IMR-90 (cell line): ENCODE measurements at regions not wholly inside any gene's neighbourhood (a gene's known extent, or its start where the extent isn't known, plus 50 kb on each side); places are given as distances from the start of the nearest gene placed in this dataset.
"Not testable (repeated sequence)": the region's sequence is repeated elsewhere in the genome, so short reads cannot be mapped to it uniquely, and the experiment has no call there.

Experiments used
- ATAC-seq: fragments of 200-7000 bp; cut with Tn5 transposase; 2 replicates; pipeline ENCODE4 v1.9.1; 2020; ENCODE audit warnings: low read depth, mild to moderate bottlenecking, moderate library complexity
- BruUV-seq: library from RNA; stranded (reverse); fragments of 400-500 nt; replicated peaks from 2 replicates; lab custom pipeline; 2021; lab: Mats Ljungman, UMichigan
- CTCF ChIA-PET: fragments of 300-600 bp; formaldehyde crosslinking; extraction: SDS; loops from one replicate; lab custom pipeline; 2021; ENCODE audit warnings: antibody characterized with exemption; lab: Yijun Ruan, JAX
- POLR2A ChIA-PET: fragments of 300-600 bp; sonication (Branson Sonifier 250); formaldehyde crosslinking; loops from one replicate; lab custom pipeline; 2022; ENCODE audit warnings: antibody characterized with exemption; ENCODE audit not compliant: unreplicated experiment; lab: Charles Lee
- DNase-seq: peaks from one replicate; pipeline ENCODE4 v3.0.0; 2013
- H2AFZ ChIP-seq: replicated peaks from 2 replicates; pipeline ENCODE3; 2013; ENCODE audit warnings: low read length, mild to moderate bottlenecking; ENCODE audit not compliant: poor library complexity
- H2AK5ac ChIP-seq: 2 replicates; pipeline ENCODE4 v1.6.1; 2013; ENCODE audit warnings: low read depth, low read length, inconsistent platforms
- H2AK9ac ChIP-seq: replicated peaks from 2 replicates; pipeline ENCODE3; 2013; ENCODE audit warnings: mild to moderate bottlenecking, low read depth, low read length, moderate library complexity; ENCODE audit not compliant: poor library complexity
- H2BK120ac ChIP-seq: 2 replicates; pipeline ENCODE4 v1.6.1; 2013; ENCODE audit warnings: low read depth, low read length, inconsistent platforms
- H2BK15ac ChIP-seq: 3 replicates; pipeline ENCODE4 v1.6.1; 2013; ENCODE audit warnings: low read depth, low read length, inconsistent platforms
- H2BK20ac ChIP-seq: 2 replicates; pipeline ENCODE4 v1.6.1; 2013; ENCODE audit warnings: low read depth, mild to moderate bottlenecking, inconsistent platforms, low read length, moderate library complexity
- H2BK5ac ChIP-seq: 2 replicates; pipeline ENCODE4 v1.6.1; 2013; ENCODE audit warnings: mild to moderate bottlenecking, low read depth, low read length, inconsistent platforms; ENCODE audit not compliant: poor library complexity, severe bottlenecking
- H3K14ac ChIP-seq: replicated peaks from 2 replicates; pipeline ENCODE4 v1.6.1; 2013; ENCODE audit warnings: low read depth, low read length, inconsistent platforms
- H3K18ac ChIP-seq: 2 replicates; pipeline ENCODE4 v1.6.1; 2013; ENCODE audit warnings: low read depth, low read length, control low read depth
- H3K23ac ChIP-seq: 2 replicates; pipeline ENCODE4 v1.6.1; 2013; ENCODE audit warnings: low read depth, low read length, inconsistent platforms
- H3K27ac ChIP-seq: 2 replicates; pipeline ENCODE4 v1.5.1; 2013; ENCODE audit warnings: mild to moderate bottlenecking, control low read depth, low read length; ENCODE audit not compliant: insufficient read depth
- H3K27me3 ChIP-seq: 2 replicates; pipeline ENCODE4 v1.6.1; 2013; ENCODE audit warnings: low read length; ENCODE audit not compliant: control insufficient read depth, insufficient read depth
- H3K36me3 ChIP-seq: 2 replicates; pipeline ENCODE4 v1.6.1; 2013; ENCODE audit warnings: low read length, mixed read lengths; ENCODE audit not compliant: control insufficient read depth, insufficient read depth
- H3K4ac ChIP-seq: 2 replicates; pipeline ENCODE4 v1.6.1; 2013; ENCODE audit warnings: low read depth, low read length, inconsistent platforms
- H3K4me1 ChIP-seq: 2 replicates; pipeline ENCODE4 v1.6.1; 2013; ENCODE audit warnings: low read length, mixed read lengths; ENCODE audit not compliant: control insufficient read depth, insufficient read depth
- H3K4me2 ChIP-seq: 2 replicates; pipeline ENCODE4 v1.6.1; 2013; ENCODE audit warnings: low read depth, mild to moderate bottlenecking, control low read depth, low read length, moderate library complexity
- H3K4me3 ChIP-seq: 2 replicates; pipeline ENCODE4 v1.5.1; 2013; ENCODE audit warnings: low read depth, mild to moderate bottlenecking, control low read depth, low read length, moderate library complexity; ENCODE audit not compliant: insufficient read depth
- H3K56ac ChIP-seq: 2 replicates; pipeline ENCODE4 v1.6.1; 2013; ENCODE audit warnings: low read length, inconsistent platforms; ENCODE audit not compliant: insufficient read depth; ENCODE audit errors: extremely low read depth
- H3K79me1 ChIP-seq, 2 experiments: 2 replicates each; pipeline ENCODE4 v1.6.1; 2013; ENCODE audit warnings: low read length in 2 of 2, inconsistent platforms in 1 of 2, low read depth in 1 of 2
- H3K9ac ChIP-seq: 2 replicates; pipeline ENCODE4 v1.6.1; 2013; ENCODE audit warnings: low read depth, low read length, control low read depth
- H3K9me1 ChIP-seq: 2 replicates; pipeline ENCODE4 v1.6.1; 2013; ENCODE audit warnings: low read length, inconsistent platforms; ENCODE audit not compliant: insufficient read depth
- H3K9me3 ChIP-seq: 2 replicates; pipeline ENCODE4 v1.6.1; 2013; ENCODE audit warnings: low read length; ENCODE audit not compliant: control insufficient read depth, insufficient read depth
- H4K20me1 ChIP-seq: 2 replicates; pipeline ENCODE4 v1.6.1; 2013; ENCODE audit warnings: low read length, inconsistent platforms; ENCODE audit not compliant: insufficient read depth
- H4K5ac ChIP-seq: 2 replicates; pipeline ENCODE4 v1.6.1; 2013; ENCODE audit warnings: mild to moderate bottlenecking, low read depth, low read length, control low read depth
- H4K8ac ChIP-seq, 2 experiments: 2 replicates each; pipeline ENCODE4 v1.6.1; 2013; ENCODE audit warnings: low read depth in 2 of 2, low read length in 2 of 2, control low read depth in 1 of 2, inconsistent platforms in 1 of 2
- H4K91ac ChIP-seq: 2 replicates; pipeline ENCODE4 v1.6.1; 2013; ENCODE audit warnings: low read depth, low read length, inconsistent platforms; ENCODE audit not compliant: insufficient read depth
- WGBS, 2 experiments: methylation state at CpG; one replicate each; pipeline versions ENCODE4 v1.1.5 to v1.1.7; 2013; ENCODE audit warnings: missing lambda C conversion rate in 2 of 2; ENCODE audit not compliant: insufficient read length in 1 of 2; ENCODE audit errors: extremely low coverage in 2 of 2; 5-methylcytosine and 5-hydroxymethylcytosine counted together
- dilution Hi-C: fragments of 300-500 bp; cut with HindIII; formaldehyde crosslinking; loops from one replicate; pipeline ENCODE4 v1.14.3; 2018; ENCODE audit warnings: low sequenced_read_pairs; ENCODE audit not compliant: unreplicated experiment
- in situ Hi-C: fragments of 300-500 bp; cut with MboI; formaldehyde crosslinking; loops from 3 replicates; pipeline ENCODE4 v1.14.3; 2019; ENCODE audit warnings: low sequenced_read_pairs, inconsistent platforms, mixed read lengths
- intact Hi-C: fragments of 100-400 bp; cut with micrococcal nuclease; formaldehyde crosslinking; loops from 2 replicates; pipeline ENCODE4 v1.10.0; 2022

DNA sequence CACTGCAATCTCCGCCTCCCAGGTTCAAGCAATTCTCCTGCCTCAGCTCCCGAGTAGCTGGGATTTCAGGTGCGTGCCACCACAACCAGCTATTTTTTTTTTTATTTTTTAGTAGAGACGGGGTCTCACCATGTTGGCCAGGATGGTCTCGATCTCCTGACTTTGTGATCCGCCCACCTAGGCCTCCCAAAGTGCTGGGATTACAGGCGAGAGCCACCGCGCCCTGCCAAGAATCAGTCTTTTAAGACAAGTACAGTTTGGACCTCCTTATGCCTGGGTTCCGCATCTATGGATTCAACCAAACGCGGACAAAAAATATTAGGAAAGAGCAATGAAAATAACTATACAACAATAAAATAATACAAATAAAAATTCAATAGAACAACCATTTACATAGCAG lies 285.9 kb upstream of the HS6ST1 start:
- H3K9ac ChIP-seq, H2AK5ac ChIP-seq, H4K20me1 ChIP-seq, H3K23ac ChIP-seq, H3K4me1 ChIP-seq, H3K27ac ChIP-seq, H3K4me2 ChIP-seq, ATAC-seq, H3K36me3 ChIP-seq, H2AK9ac ChIP-seq, H3K56ac ChIP-seq, BruUV-seq, H2BK5ac ChIP-seq, H3K9me1 ChIP-seq, POLR2A ChIA-PET, dilution Hi-C loops, in situ Hi-C loops, DNase-seq, H4K5ac ChIP-seq, H3K4ac ChIP-seq, H3K79me1 ChIP-seq, H3K18ac ChIP-seq, intact Hi-C loops, H4K91ac ChIP-seq, H3K4me3 ChIP-seq, H3K9me3 ChIP-seq, H2AFZ ChIP-seq, H2BK15ac ChIP-seq, H4K8ac ChIP-seq, H2BK120ac ChIP-seq, H2BK20ac ChIP-seq, H3K27me3 ChIP-seq, H3K14ac ChIP-seq: not testable (repeated sequence)
- WGBS, 2 experiments, result 100% methylated on average over 1 of the region's 12 CpGs; no CpG with 5 or more reads in 1 of the 2 experiments
- CTCF ChIA-PET, result interaction anchor here (0.5 kb wide), 1 partner anchor 60 kb away, joined by 3 read pairs; no protein-coding TSS in a partner anchor
